NT2/D1 (cell line): ENCODE measurements at regions not wholly inside any gene's neighbourhood (a gene's known extent, or its start where the extent isn't known, plus 50 kb on each side); places are given as distances from the start of the nearest gene placed in this dataset.

Source experiments
- DNase-seq: peaks from one replicate; pipeline ENCODE4 v3.0.0-alpha.2; 2011; ENCODE audit warnings: low read depth, low spot score
- H3K27me3 ChIP-seq: 2 replicates; pipeline ENCODE4 v1.6.0; 2011; ENCODE audit warnings: mild to moderate bottlenecking; ENCODE audit not compliant: insufficient read length, insufficient read depth
- H3K36me3 ChIP-seq: 2 replicates; pipeline ENCODE4 v1.6.1; 2011; ENCODE audit warnings: mild to moderate bottlenecking, low read length, mixed read lengths; ENCODE audit not compliant: insufficient read depth, insufficient read length
- H3K4me1 ChIP-seq: 2 replicates; pipeline ENCODE4 v1.5.1; 2011; ENCODE audit not compliant: insufficient read depth, insufficient read length
- H3K4me3 ChIP-seq: 2 replicates; pipeline ENCODE4 v1.5.1; 2011; ENCODE audit warnings: low read depth; ENCODE audit not compliant: insufficient read length
- H3K9ac ChIP-seq: 2 replicates; pipeline ENCODE4 v1.6.0; 2011; ENCODE audit warnings: low read depth; ENCODE audit not compliant: insufficient read length
- H3K9me3 ChIP-seq: 2 replicates; pipeline ENCODE4 v1.5.1; 2011; ENCODE audit warnings: mild to moderate bottlenecking, low read length; ENCODE audit not compliant: insufficient read depth
- SUZ12 ChIP-seq: IDR thresholded peaks from 2 replicates; pipeline ENCODE4 v1.6.1; 2011; ENCODE audit not compliant: insufficient read length, insufficient read depth; ENCODE audit errors: extremely low read depth
- YY1 ChIP-seq: IDR thresholded peaks from 2 replicates; pipeline ENCODE4 v1.6.1; 2011; ENCODE audit not compliant: insufficient read length, insufficient read depth
- ZNF274 ChIP-seq: IDR thresholded peaks from 2 replicates; pipeline ENCODE4 v1.6.1; 2011; ENCODE audit warnings: mild to moderate bottlenecking, low read depth, low read length

DNA sequence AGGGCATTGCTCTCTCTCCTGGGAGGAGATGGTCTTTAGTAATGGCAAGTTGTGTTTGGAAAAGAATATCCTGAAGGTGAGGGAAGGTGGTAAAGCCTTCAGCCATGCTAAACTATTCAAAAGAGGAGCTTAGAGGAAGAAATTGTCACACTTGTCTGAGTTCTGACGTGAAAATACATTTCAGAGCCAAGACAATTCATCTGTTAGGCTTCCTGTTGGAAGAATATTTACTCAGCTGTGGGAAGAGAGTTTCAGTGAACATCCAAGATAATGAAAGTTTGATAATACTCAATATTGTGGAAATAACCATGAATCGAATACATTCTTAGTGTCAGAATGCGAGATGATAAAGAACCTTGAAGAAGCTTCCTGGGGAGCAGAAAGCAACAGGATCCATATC lies 143.3 kb downstream of the GPAT3 start:
- TF ChIP-seq ZNF274 (no peak), YY1 (no peak), SUZ12 (no peak)
- no peak overlapping the region for H3K4me3 ChIP-seq
- no peaks in the 10 kb centered on the region for H3K9me3 ChIP-seq
- no peak for DNase-seq
- no peaks in the 10 kb centered on the region for H3K4me1 ChIP-seq
- H3K27me3 ChIP-seq: no peaks in the 10 kb centered on the region
- H3K36me3 ChIP-seq: no peaks in the 10 kb centered on the region
- H3K9ac ChIP-seq: no peak overlapping the region

DNA sequence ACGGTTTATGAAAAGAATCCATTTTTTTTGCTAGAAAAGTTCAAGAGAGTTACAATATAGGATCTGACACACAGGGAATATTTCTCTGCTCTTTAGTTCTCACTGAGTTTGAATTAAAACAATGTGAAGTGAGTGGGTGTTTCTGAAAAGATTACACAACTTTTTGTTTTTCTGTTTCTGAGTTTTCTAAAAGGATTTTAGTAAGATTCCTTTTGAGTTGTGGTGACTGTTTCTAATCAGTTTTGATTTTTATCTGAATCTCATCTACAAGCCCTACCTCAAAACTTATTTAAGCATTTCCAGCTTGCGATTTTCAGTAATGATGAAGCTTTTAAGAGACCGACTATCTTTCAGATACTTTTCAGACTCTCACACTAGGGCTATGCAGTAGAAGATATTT lies 141.7 kb downstream of the GPAT3 start:
- no peak for TF ChIP-seq SUZ12
- TF ChIP-seq ZNF274: no peak
- no peak for TF ChIP-seq YY1
- H3K9ac ChIP-seq: no peak overlapping the region
- no peak overlapping the region for H3K4me3 ChIP-seq
- H3K4me1 ChIP-seq: no peaks in the 10 kb centered on the region
- no peaks in the 10 kb centered on the region for H3K9me3 ChIP-seq
- DNase-seq: no peak
- no peaks in the 10 kb centered on the region for H3K36me3 ChIP-seq
- no peaks in the 10 kb centered on the region for H3K27me3 ChIP-seq

DNA sequence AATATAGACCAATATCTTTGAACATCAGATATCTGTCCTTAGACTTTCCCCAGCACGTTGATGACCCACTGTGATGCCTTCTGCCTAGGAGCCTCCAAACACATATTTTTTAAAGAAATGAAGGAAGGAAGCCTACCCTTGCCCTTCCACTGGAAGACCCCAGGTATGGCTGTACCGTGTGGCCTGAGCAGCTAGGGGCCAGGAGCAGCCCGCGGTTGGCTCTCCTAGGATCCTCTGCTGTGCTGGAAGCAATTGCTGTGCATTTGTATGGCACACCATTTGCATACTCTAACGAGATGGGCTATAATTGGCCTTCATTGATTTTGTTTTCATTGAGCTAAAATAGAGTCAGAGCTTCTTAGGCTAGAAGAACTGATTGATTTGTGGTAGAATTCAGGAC lies 128.8 kb downstream of the GPAT3 start:
- Histone ChIP-seq H3K9me3 (peaks cover 6% of the 10 kb centered on the region; the same call in 1 of the 2 replicates), H3K36me3 (no peaks in the 10 kb centered on the region), H3K27me3 (no peaks in the 10 kb centered on the region), H3K9ac (no peak overlapping the region), H3K4me3 (no peak overlapping the region), H3K4me1 (no peaks in the 10 kb centered on the region)
- DNase-seq: no peak
- TF ChIP-seq ZNF274 (no peak), SUZ12 (no peak), YY1 (no peak)

DNA sequence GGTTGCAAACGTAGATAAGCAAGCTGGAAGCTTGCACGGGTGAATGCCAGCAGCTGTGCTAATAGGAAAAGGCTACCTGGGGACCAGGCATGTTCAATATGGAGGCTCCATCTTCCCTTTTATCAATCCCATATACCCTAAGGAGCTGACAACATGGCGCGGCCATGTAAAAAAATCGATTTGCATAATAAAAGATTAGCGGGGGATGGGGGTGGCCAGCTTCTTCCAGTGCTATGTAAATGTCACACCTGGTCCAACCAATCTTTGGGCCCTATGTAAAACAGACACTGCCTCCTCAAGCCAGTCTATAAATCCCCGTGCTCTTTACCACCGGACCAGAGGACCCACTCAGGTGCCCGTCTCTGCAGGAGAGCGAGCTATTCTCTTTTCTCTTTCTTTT lies 128.2 kb downstream of the GPAT3 start:
- Histone ChIP-seq H3K36me3 (no peaks in the 10 kb centered on the region), H3K4me1 (no peaks in the 10 kb centered on the region), H3K9ac (no peak overlapping the region), H3K9me3 (peaks cover 6% of the 10 kb centered on the region; the same call in 1 of the 2 replicates), H3K4me3 (no peak overlapping the region), H3K27me3 (no peaks in the 10 kb centered on the region)
- TF ChIP-seq YY1 (no peak), SUZ12 (no peak), ZNF274 (no peak)
- no peak for DNase-seq

DNA sequence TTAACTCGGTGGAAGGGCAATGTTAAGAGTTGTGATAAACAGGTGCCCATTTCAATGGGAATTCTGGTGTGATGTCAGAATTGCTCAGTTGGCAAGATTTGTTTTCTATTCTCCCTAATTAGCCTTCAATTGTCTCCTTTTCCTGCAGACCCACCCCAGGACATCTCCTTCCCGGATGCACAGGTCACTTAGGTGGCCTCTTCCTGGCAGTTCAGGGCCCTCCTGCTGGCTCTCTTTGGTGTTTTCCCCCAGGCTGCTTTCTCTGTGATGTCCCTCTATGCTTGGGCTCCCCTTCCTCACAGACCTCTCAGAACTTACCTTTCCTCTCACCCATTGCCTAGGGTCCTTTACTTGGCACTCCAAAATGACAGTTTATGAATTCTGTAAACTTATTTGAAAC lies 126.3 kb downstream of the GPAT3 start:
- DNase-seq: no peak
- no peaks in the 10 kb centered on the region for H3K4me1 ChIP-seq
- H3K36me3 ChIP-seq: no peaks in the 10 kb centered on the region
- H3K4me3 ChIP-seq: no peak overlapping the region
- TF ChIP-seq SUZ12 (no peak), ZNF274 (no peak), YY1 (no peak)
- H3K9me3 ChIP-seq: peaks cover 6% of the 10 kb centered on the region; the same call in 1 of the 2 replicates
- H3K9ac ChIP-seq: no peak overlapping the region
- H3K27me3 ChIP-seq: no peaks in the 10 kb centered on the region

DNA sequence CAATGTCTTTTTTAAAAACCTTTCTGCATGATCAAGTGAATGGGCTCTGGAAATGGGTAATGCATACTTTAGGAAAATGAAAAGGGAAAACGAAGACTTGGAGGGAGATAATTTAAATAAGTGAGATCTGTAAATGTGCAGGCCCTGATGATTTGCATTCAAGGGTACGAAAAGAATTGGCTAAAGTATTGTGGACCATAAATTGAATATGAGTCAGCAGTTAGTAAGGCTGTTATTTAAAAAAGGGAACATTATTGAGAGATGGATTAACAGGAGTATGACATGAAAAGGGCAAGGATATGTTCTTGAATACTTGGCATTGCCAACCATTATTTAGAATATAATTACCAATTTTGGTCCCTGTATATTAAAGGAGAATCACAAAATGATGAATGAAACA lies 125.5 kb downstream of the GPAT3 start:
- peaks cover 6% of the 10 kb centered on the region; the same call in 1 of the 2 replicates for H3K9me3 ChIP-seq
- H3K4me1 ChIP-seq: no peaks in the 10 kb centered on the region
- H3K36me3 ChIP-seq: no peaks in the 10 kb centered on the region
- no peaks in the 10 kb centered on the region for H3K27me3 ChIP-seq
- no peak overlapping the region for H3K4me3 ChIP-seq
- no peak for TF ChIP-seq SUZ12
- TF ChIP-seq ZNF274: no peak
- TF ChIP-seq YY1: no peak
- H3K9ac ChIP-seq: no peak overlapping the region
- no peak for DNase-seq

DNA sequence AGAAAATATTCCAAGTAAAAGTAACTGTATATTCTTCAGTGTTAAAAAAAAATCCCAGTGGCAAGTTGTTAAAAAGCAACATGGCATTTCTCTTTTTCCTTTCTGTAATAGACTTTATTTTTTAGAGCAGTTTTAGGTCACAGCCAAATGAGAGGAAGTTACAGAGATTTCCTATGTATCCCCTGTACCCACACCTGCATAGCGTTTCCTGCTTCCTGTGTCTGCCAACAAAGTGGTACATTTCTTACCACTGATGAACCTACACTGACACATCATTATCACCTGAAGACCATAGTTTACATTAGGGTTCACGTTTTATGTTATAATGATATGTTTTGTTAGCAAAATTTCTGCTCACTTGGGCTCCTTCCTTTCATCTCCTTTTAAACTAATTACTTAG lies 124.7 kb downstream of the GPAT3 start:
- Histone ChIP-seq H3K4me1 (no peaks in the 10 kb centered on the region), H3K9ac (no peak overlapping the region), H3K36me3 (no peaks in the 10 kb centered on the region), H3K4me3 (no peak overlapping the region), H3K9me3 (peaks cover 6% of the 10 kb centered on the region; the same call in 1 of the 2 replicates), H3K27me3 (no peaks in the 10 kb centered on the region)
- DNase-seq: no peak
- TF ChIP-seq YY1 (no peak), ZNF274 (no peak), SUZ12 (no peak)
